MG63 (cell line): ENCODE measurements at regions not wholly inside any gene's neighbourhood (a gene's known extent, or its start where the extent isn't known, plus 50 kb on each side); places are given as distances from the start of the nearest gene placed in this dataset.
A peak's percentile ranks its signal among the peaks of the same experiment; 100 is the strongest.

Experiments
- DNase-seq: peaks from one replicate; pipeline ENCODE4 v3.0.0-alpha.2; 2020
- H3K27me3 ChIP-seq: fragments of 250-450 bp; sonication (Bioruptor Pico); 2 replicates; pipeline ENCODE4 v1.5.1; 2020; ENCODE audit warnings: mild to moderate bottlenecking, moderate library complexity
- H3K36me3 ChIP-seq: fragments of 250-450 bp; sonication (Bioruptor Pico); 2 replicates; pipeline ENCODE4 v1.5.1; 2020; ENCODE audit warnings: mild to moderate bottlenecking, moderate library complexity
- H3K4me3 ChIP-seq: fragments of 250-450 bp; sonication (Bioruptor Pico); 2 replicates; pipeline ENCODE4 v1.5.1; 2020; ENCODE audit warnings: mild to moderate bottlenecking, moderate library complexity
- H3K9me3 ChIP-seq: fragments of 250-450 bp; sonication (Bioruptor Pico); 2 replicates; pipeline ENCODE4 v1.5.1; 2020; ENCODE audit warnings: mild to moderate bottlenecking, moderate library complexity

- H3K36me3 ChIP-seq, result no peaks in the 10 kb centered on the region
- DNase-seq, result no peak
- no peaks in the 10 kb centered on the region for H3K9me3 ChIP-seq
- no peaks in the 10 kb centered on the region for H3K27me3 ChIP-seq
- no peak overlapping the region for H3K4me3 ChIP-seq
Observed at GRCh38 chr13:30031488-30031887, 181.1 kb upstream of the UBL3 start.

GRCh38 chr13:30030141-30030750 lies 179.8 kb upstream of the UBL3 start:
- Histone ChIP-seq H3K27me3 (no peaks in the 10 kb centered on the region), H3K4me3 (no peak overlapping the region), H3K36me3 (no peaks in the 10 kb centered on the region), H3K9me3 (no peaks in the 10 kb centered on the region)
- DNase-seq, result no peak

DNA sequence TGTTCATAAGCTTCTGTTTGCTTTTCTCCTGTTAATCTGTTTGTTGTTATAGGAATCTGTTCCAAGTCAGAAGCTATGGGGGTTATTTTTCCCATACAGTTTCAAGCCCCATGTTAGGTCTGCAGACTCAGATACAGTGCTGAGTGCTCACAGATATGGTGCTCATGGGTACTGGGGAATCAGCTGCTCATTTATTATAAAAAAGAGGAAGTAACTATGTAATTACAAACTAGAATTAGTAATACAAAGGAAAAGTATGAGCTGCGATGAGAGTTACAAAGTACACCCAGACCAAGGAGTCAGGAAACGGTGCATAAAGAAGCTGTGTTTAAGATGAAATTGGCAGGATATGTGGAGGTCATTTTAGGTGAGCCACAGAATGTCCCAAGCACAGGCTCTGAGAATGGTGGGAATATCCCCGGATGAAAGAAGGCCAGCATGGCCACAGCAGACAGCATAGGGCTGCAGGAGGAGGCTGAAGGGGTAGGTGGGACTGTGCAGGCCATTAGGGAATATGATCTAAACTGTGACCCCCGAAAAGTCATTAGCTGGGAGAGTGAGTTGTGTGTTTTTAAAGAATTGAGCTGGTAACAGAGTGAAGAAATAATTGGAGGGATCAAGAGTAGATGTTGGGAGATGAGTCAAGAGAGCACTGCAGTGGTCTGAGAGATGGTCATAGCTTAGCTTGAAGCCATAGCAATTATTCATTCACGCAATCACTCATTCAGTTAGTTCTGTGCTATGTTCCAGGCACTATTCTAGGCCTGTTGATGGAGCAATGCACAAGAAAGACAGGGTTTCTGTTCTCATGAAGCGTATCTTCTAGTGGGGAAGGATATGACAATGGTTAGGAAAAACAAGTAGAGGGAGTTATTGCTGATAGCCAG lies 177.4 kb upstream of the UBL3 start:
- Histone ChIP-seq H3K36me3 (no peaks in the 10 kb centered on the region), H3K9me3 (no peaks in the 10 kb centered on the region), H3K4me3 (no peak overlapping the region), H3K27me3 (no peaks in the 10 kb centered on the region)
- DNase-seq, result no peak

DNA sequence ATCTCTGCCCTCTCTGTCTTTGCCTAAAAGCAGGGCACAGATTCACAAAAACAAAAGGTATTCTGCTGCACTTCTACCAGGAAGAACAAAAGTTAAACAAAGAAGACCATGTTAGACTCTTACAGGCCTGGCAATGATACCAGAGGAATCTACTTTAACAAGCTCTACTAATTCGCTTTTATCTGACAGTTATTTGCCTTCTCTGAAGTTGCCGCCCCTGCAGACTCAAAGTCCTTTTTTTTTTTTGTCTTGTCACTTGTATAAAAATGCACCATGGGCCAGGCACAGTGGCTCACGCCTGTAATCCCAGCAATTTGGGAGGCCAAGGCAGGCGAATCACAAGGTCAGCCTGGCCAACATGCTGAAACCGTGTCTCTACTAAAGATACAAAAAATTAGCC lies 176.5 kb upstream of the UBL3 start:
- no peak for DNase-seq
- no peak overlapping the region for H3K4me3 ChIP-seq
- H3K9me3 ChIP-seq, result no peaks in the 10 kb centered on the region
- H3K36me3 ChIP-seq, result no peaks in the 10 kb centered on the region
- no peaks in the 10 kb centered on the region for H3K27me3 ChIP-seq

DNA sequence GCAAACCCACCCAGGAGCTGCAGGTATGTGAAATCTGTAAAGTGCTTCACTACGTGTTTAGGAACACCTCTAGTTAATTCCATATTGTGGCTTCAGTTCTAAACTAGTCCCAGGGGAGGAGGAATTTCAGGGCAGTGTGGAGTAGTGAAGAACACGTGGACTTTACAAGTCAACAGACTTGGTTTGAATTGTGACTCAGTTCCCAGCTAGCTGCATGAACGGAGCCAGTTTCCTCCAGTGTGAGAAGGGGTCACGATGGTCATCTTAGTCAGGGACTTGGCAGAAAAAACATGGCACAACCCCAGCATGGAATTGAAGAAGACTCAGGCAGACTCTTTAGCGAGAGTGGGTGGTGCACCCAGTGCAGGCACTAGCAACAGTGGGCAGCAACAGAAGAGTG lies 175.7 kb upstream of the UBL3 start:
- Histone ChIP-seq H3K36me3 (no peaks in the 10 kb centered on the region), H3K4me3 (no peak overlapping the region), H3K9me3 (no peaks in the 10 kb centered on the region), H3K27me3 (no peaks in the 10 kb centered on the region)
- peak; percentile 89 for DNase-seq

GRCh38 chr13:30025351-30025750 lies 174.9 kb upstream of the UBL3 start:
- Histone ChIP-seq H3K9me3 (no peaks in the 10 kb centered on the region), H3K4me3 (no peak overlapping the region), H3K27me3 (no peaks in the 10 kb centered on the region), H3K36me3 (no peaks in the 10 kb centered on the region)
- no peak for DNase-seq

- no peak overlapping the region for H3K4me3 ChIP-seq
- DNase-seq, result no peak
- no peaks in the 10 kb centered on the region for H3K27me3 ChIP-seq
- H3K9me3 ChIP-seq, result no peaks in the 10 kb centered on the region
- no peaks in the 10 kb centered on the region for H3K36me3 ChIP-seq
Observed at GRCh38 chr13:30024125-30024865, 173.9 kb upstream of the UBL3 start.

GRCh38 chr13:30023196-30023895 lies 172.9 kb upstream of the UBL3 start:
- no peak overlapping the region for H3K4me3 ChIP-seq
- H3K9me3 ChIP-seq, result no peaks in the 10 kb centered on the region
- no peak for DNase-seq
- no peaks in the 10 kb centered on the region for H3K36me3 ChIP-seq
- H3K27me3 ChIP-seq, result no peaks in the 10 kb centered on the region

- no peaks in the 10 kb centered on the region for H3K27me3 ChIP-seq
- H3K4me3 ChIP-seq, result no peak overlapping the region
- no peaks in the 10 kb centered on the region for H3K9me3 ChIP-seq
- DNase-seq, result no peak
- no peaks in the 10 kb centered on the region for H3K36me3 ChIP-seq
Observed at GRCh38 chr13:30022796-30023195, 172.4 kb upstream of the UBL3 start.

GRCh38 chr13:30022256-30022655 lies 171.8 kb upstream of the UBL3 start:
- no peaks in the 10 kb centered on the region for H3K36me3 ChIP-seq
- H3K27me3 ChIP-seq, result no peaks in the 10 kb centered on the region
- H3K4me3 ChIP-seq, result no peak overlapping the region
- H3K9me3 ChIP-seq, result no peaks in the 10 kb centered on the region
- DNase-seq, result no peak

GRCh38 chr13:30021611-30022010 lies 171.2 kb upstream of the UBL3 start:
- DNase-seq, result peak; percentile 5

DNA sequence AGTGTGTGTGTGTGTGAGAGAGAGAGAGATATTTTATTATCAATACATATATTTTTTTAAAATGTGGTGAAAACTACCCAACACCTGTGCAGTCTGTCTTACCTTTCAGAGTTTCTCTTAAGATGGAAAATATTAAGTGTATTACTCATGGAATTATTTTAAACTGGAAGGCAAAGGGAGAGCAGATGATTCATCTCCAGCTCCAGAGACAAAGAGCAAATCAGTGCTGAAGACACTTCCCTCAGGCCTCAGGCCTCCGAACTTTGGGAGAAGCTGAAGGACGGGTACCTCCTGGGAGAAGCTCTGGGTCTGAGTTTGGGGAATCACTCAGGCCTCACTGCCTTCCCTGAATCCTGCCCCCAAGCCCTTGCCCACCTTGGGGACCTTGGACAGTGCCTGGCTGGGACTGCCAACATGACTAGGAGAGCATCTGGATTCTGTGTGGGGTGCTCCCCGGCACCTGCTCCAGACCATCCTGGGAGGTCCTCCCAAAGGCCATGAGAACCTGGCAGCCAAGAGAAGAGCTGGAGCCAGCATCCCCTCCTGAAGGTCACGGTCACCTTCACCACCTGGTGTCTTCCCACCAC lies 170.4 kb upstream of the UBL3 start:
- H3K4me3 ChIP-seq, result no peak overlapping the region
- H3K27me3 ChIP-seq, result no peaks in the 10 kb centered on the region
- no peaks in the 10 kb centered on the region for H3K9me3 ChIP-seq
- DNase-seq, result peak; percentile 9
- no peaks in the 10 kb centered on the region for H3K36me3 ChIP-seq

More at GRCh38 chr13:30021611-30022010, 171.2 kb upstream of the UBL3 start:
- Histone ChIP-seq H3K36me3 (no peaks in the 10 kb centered on the region), H3K4me3 (no peak overlapping the region), H3K27me3 (no peaks in the 10 kb centered on the region), H3K9me3 (no peaks in the 10 kb centered on the region)

DNA sequence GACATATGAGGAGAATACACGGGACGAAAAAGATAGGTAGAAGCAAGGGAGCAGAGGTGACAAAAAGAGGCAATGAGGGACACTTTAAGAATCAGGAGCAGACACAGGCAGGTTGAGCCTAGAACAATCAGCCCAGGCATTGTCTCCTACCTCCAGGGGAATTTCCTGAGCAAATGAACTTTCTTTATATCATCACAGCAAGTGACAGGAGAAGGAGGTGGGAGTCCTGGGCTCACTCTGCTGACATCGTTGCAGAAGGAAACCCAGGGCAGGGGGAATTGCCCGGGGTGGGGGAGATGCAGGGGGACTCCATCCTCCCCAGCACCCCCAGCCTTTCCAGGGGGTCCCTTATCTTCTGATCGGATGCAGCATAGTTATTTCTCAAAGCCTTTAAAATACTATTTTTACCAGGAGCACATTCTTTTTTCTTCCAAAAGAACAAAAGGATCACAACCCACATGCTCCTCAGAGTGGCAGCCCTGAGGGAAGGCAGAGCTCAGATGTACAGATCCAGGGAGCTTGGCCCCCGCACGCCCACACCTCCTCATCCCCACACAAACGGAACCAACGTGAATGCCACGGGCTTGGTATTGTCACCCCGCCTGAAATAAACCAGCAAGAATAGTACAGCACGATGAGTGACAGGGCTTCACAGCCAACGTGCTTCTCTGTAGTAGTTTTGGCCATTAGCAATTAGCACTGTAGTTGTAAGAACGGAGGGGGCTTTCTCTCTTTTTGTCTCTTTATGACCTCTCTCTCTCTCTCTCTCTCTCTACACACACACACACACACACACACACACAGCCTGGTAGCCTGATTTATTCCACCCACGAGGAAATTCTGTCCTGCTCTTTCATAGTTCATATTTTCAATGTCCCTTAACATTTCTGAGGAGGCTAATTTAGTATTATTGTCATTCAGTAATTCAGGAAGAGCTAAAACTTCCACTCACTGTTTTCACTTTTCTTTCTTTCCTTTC lies 169.5 kb upstream of the UBL3 start:
- no peaks in the 10 kb centered on the region for H3K27me3 ChIP-seq
- no peaks in the 10 kb centered on the region for H3K36me3 ChIP-seq
- no peaks in the 10 kb centered on the region for H3K9me3 ChIP-seq
- no peak overlapping the region for H3K4me3 ChIP-seq
- DNase-seq, result no peak

DNA sequence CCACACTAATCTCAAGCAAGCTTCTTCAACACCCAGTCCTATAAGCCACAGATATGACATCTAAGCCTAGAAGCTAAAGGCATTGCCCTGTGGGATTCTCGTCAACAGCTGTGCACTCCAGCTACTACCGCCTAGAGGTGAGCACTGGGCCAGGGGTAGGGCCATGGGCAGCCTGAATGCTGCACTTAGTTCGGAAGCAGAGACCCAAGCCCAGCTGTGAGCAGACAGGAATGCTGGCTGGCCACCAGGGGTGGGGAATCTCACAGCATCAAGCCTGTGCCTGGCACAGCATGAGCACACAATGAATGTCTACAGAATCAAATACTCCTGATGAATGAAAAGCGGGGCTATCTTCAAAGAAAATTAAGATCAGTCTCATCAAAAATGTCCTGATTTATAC lies 167.5 kb upstream of the UBL3 start:
- no peaks in the 10 kb centered on the region for H3K9me3 ChIP-seq
- H3K4me3 ChIP-seq, result no peak overlapping the region
- no peaks in the 10 kb centered on the region for H3K27me3 ChIP-seq
- DNase-seq, result no peak
- no peaks in the 10 kb centered on the region for H3K36me3 ChIP-seq

- Histone ChIP-seq H3K36me3 (no peaks in the 10 kb centered on the region), H3K9me3 (no peaks in the 10 kb centered on the region), H3K4me3 (no peak overlapping the region), H3K27me3 (no peaks in the 10 kb centered on the region)
- no peak for DNase-seq
Observed at GRCh38 chr13:30016398-30016797, 166.0 kb upstream of the UBL3 start.

DNA sequence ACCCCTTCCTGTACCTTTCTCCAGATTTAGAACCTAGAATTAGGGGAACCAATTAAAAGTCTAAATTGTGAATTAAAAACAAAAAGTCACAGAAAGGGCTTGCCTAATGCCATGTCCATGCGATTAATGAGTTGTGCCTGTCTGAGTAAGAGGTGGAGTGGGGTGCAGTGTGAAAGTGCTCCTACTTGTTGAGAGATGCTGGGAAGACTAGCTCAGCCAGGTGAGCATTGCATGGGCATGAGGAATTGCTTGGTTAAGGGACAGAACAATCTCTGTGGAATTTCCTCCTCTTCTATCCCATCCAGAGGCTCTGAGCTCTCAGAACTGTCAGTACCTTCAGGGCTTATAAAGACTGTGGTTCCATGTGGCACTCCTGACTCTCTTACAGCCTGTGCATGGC lies 159.0 kb upstream of the UBL3 start:
- no peaks in the 10 kb centered on the region for H3K36me3 ChIP-seq
- no peak for DNase-seq
- no peaks in the 10 kb centered on the region for H3K9me3 ChIP-seq
- H3K4me3 ChIP-seq, result no peak overlapping the region
- H3K27me3 ChIP-seq, result no peaks in the 10 kb centered on the region
